LNCAP (cell line): ENCODE measurements at regions not wholly inside any gene's neighbourhood (a gene's known extent, or its start where the extent isn't known, plus 50 kb on each side); places are given as distances from the start of the nearest gene placed in this dataset.

Experiments
- TF ChIP-seq, protein P1 (sequence below): fragments of 450-650 bp; IDR thresholded peaks from 2 replicates; pipeline ENCODE4 v1.5.1; 2017; ENCODE audit warnings: mild to moderate bottlenecking

DNA sequence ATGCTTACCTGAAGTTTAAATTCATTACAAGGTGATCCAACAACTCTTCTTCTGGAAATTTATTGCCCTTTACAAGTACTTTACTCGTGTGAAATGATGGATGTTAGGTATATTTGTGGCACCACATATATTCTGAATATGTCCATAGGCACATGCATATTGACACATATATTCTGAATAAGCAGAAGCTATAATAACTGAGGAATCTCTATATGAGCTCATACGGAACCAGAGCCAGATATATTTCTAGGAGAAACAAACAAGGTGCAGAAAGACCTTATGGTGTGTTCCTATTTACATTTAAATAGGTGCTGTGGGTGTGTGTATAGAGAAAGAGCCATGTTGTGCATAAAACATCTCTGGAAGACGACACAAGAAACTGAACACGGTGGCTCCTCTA lies 456.1 kb upstream of the NPVF start:
- TF ChIP-seq, protein P1, sequence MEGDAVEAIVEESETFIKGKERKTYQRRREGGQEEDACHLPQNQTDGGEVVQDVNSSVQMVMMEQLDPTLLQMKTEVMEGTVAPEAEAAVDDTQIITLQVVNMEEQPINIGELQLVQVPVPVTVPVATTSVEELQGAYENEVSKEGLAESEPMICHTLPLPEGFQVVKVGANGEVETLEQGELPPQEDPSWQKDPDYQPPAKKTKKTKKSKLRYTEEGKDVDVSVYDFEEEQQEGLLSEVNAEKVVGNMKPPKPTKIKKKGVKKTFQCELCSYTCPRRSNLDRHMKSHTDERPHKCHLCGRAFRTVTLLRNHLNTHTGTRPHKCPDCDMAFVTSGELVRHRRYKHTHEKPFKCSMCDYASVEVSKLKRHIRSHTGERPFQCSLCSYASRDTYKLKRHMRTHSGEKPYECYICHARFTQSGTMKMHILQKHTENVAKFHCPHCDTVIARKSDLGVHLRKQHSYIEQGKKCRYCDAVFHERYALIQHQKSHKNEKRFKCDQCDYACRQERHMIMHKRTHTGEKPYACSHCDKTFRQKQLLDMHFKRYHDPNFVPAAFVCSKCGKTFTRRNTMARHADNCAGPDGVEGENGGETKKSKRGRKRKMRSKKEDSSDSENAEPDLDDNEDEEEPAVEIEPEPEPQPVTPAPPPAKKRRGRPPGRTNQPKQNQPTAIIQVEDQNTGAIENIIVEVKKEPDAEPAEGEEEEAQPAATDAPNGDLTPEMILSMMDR, result no peak

DNA sequence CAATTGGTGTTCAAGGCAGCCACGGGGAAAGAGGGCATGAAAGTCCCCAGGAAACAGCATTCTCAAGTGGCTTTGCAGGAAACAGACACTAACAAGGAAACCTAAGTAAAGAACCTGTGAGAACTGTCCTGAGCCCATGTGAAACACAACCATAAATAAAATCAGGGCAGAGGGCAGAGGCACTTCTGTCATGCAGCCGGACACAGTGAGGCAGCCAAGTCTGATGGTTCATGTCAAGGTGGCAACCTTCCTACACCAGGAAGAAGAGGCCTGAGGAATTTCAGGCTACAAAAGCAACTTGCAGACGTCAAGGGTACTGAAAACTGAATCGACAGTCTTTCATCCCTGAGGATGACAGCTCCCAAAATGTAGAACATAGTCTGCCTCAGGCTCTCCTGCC lies 458.2 kb upstream of the NPVF start:
- TF ChIP-seq, protein P1, result no peak

DNA sequence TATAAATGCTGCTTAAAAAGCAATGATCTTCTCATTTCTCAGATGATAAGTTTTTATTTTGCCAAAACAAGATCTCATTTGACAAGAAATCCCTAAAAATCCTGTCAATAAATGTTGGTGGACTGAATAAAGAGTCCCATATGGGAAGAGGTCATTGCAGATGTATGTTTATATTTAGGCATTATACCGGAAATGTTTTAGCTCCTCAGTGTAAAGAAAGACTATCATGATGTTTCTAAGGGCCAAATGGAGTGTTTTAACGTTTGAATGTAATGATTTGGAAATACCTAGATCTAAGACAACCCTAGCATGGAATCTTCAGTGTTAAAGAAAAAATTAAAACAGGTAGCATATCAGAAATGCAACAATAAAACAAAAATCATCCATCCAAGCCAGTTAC lies 457.8 kb upstream of the NFE2L3 start:
- TF ChIP-seq, protein P1, result no peak

DNA sequence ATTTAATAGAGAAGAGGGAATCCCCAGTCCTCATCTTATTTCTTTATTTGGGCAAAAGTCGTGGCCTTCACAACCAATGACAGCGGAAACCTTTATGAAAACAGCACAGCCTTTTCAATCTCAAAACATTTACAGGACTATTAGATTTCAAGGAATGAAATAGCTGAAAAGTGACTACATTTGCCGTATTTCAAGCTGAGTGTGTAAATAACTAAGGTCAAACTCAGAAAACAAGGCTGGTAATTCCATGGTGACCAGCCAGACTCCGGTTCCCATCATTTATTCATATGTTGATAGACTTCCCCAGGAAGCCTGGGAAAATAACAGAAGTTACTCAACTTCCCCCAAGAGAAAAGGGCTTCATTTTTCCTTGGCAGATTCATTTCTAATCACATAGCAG lies 457.3 kb upstream of the NFE2L3 start:
- TF ChIP-seq, protein P1, result no peak

DNA sequence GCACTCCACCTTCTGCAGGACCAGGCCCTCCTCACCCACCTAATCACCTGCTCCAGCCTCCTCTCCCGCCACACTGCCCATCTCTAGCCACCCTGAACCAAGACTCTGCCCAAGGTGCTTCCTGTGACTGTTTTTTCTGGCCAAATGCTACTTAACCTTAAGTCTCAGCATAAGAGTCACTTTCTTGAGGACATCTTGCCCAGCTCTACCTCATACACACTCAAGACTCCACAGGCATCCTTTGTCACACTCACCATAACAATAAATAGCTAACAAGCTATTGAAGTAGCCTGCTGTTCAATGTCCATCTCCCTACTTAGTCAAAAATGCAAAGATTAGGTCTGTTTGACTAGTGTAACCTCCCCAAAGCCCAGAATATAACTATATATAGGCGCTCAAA lies 455.4 kb upstream of the NFE2L3 start:
- TF ChIP-seq, protein P1, result no peak

DNA sequence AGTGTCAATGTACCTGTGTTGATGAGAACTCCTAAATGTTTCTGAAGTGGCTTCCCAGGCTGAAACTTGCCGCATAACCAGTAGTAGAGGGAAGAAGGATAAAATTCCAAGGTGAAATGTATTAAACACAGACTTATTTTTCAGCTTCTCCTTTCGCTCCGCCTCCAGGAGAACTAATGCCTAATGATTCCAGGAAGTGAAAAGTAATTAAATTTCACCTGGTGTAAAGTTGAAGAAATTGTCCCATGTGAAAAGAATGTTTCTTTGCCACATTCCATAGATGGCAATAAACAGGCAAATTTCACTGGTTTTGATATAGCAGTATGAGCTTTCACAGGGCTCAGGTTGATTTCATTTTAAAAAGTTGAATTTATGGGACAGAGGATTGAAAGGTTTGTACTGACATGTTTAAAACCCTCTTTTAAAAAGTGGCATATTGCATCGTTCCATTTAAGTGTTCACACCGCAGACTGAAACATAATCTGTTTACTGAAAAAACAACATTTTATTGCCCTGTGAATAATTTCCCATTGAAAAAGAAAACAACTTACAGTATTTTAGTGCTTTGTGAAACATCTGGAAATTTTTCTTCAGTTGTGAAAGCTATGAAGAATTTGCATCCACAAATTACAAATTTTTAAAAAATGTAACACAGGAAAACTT lies 453.4 kb upstream of the NFE2L3 start:
- TF ChIP-seq, protein P1, result no peak

DNA sequence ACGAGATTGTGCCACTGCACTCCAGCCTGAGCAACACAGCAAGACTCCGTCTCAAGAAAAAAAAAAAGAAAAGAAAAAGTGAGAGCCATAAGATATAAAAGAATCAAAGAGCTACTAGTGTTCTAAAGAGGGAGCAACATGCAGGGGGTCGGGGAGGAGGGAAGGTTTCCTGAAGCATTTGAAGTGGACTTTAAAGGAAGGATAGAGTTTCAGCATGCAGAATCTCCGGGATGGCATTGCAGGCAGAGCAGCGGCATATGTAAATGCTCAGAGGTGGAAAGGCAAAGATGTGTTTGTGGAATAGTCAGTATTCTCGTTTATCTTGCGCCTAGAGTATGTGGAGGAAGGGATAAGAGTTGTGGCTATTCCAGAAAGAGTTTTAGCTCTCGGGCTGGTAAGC lies 447.6 kb upstream of the NFE2L3 start:
- TF ChIP-seq, protein P1, result no peak

DNA sequence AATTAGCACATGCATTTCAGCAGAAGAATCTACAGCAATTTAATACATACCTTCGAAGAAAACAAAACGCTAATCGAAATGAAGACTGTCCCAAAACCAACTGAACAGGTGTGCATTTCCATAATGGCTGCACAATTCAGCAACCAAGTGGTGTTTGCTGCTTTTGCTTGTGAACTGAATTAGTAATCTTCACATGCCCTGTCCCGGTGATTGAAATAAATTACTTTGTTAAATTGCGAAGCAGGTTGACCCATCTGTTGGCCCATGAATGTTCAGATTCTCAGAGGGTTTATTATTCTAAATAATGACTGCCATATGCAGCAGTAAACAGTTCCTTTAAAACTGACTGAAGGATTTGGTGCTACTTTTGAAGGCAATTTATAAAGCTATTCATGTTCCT lies 445.2 kb upstream of the NFE2L3 start:
- TF ChIP-seq, protein P1, result no peak
